ENCODE measurements at regions not wholly inside any gene's neighbourhood (a gene's known extent, or its start where the extent isn't known, plus 50 kb on each side); places are given as distances from the start of the nearest gene placed in this dataset.

DNA sequence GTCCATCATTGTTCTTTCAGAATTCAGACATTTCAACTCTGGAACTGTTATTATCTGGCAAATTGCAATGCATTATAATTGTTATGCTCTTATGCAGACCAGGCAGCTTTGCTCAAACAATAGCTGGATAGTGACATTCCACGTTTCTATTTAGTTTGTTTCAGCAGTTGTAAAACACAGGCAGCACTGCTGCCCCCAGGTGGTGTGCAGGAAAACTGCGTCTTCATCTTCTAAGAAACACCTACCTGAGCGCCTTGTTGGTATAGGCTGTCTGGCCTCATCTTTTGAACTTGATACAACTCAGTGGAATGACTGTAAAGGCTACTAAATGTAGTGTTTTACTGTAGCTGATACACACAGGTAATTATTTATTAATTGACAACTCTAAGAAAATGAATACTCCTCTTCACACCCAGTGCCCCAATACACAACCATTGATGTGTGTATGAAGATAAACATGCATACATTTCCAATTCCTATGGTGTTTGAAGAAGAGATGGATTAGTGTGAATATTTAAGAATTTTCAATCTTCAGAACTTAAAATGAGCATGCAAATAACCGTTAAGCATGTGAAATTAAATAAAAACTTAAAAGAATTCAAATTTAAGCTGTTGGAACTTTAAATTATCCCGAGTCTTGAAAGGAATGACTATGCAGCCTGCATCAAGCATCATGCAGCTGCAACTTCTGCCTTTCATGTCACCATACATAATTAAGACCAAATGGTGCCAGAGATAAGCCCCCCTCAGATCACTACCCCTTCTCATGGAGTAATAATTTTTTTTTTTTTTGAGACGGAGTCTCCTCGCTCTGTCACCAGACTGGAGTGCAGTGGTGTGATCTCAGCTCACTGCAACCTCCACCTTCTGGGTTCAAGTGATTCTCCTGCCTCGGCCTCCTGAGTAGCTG lies 85.6 kb downstream of the CD8B2 start:
- DNase-seq: no peak

DNA sequence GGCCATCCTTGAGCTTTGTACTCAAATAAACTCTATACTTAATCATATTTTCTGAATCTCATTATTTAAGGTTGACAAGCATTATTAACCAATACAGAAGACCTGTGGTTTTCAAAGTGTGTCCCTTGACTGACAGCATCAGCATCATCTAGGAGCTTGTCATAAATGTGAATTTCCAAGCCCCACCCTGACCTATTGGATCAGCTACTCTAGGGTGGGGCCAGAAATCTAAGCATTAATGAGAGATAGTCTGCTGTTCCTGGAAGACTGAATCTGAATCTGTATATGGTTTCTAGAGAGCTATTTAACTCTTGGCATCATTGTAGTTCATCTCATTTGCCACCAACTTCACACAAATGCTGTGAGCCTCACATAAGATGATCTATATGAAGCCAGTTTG lies 86.6 kb downstream of the CD8B2 start:
- DNase-seq: no peak

DNA sequence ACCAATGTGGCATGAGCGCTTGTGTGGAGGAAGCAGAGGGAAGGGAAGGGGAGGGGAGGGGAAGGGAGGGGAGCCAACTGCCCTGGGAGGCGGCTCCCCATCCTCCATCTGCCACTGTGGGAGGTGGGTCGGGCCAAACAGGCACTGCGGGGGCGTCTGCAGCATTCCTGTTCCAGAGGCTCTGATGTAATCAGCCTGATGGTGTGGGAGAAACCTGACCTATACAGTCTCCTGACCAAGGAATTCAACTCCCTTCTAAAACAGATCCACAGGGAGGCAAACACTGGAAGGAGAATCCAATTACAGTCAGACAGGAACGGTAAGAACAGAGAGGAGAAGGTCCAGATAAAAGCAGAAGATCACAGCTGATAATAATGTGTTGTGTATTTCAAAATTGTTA lies 88.8 kb downstream of the CD8B2 start:
- no peak for DNase-seq

DNA sequence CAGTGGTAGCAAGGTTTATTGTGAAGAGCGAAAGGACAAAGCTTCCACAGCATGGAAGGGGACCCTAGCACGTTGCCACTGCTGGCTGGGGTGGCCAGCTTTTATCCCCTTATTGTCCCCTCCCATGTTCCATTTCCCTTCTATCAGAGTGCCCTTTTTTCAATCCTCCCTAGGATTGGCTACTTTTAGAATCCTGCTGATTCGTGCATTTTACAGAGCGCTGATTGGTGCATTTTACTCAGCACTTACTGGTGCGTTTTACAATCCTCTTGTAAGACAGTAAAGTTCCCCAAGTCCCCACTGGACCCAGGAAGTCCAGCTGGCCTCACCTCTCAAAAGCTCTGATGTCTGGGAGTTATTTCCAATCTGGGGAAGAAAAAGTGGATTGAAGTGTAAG lies 90.1 kb downstream of the CD8B2 start:
- DNase-seq: no peak

DNA sequence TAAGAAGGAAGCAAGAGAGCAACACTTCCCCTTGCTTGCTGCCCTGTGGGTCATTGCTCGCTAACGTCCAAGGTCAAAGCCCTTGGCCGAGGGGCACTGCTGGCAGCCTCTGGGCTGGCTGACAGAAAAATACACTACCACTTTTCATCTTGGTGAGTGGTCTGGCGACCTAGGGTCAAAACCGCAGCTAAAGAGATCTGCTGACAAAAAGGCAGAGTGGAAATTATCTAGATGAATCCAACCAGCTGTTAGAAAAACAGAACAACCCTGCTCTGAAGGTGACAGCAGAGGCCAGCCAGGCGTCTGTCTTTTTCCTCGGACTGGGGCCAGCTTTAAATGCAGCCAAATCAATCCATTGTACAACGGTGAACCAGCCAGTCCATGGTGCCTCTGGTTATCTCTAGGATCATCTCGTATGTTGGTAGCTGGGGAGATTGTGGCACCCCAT lies 92.6 kb downstream of the CD8B2 start:
- DNase-seq: no peak

DNA sequence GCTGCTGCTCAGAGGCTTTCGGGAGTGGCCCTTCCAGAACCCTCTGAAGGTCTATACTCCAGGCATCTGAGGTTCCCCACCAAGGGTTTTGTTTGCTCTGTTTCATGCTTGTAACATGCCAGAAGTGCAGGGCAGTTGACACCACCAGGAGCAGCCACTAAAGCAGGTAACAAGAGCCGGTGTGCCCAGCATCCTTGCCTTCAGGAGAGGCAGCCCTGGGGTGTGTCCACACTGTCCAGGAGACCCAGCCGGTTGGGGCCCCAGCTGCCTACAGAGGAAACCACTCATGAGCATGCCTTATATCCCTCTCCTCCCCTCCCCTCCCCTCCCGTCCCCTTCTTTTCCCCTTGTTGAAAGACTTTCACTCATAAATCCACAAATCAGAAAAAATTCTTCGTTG lies 93.1 kb downstream of the CD8B2 start:
- DNase-seq: no peak

DNA sequence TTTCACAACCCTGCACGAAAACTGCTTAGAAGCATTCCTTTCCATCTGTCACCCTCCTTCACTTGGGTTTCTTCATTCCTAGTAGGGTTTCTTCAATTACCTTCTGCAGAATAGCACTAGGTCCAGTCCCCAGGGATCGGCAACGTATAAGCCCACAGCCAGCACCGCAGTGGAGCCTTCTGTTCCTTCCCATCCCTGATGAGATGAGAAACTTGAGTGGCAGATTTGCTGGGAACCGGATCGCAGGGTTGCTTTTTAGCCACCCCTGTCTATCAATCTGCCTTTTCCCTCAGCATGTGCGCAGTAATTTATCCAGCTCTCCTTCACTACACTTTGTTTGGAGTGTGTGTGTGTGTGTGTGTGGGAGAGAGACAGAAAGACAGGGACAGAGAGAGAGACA lies 94.2 kb downstream of the CD8B2 start:
- no peak for DNase-seq

DNA sequence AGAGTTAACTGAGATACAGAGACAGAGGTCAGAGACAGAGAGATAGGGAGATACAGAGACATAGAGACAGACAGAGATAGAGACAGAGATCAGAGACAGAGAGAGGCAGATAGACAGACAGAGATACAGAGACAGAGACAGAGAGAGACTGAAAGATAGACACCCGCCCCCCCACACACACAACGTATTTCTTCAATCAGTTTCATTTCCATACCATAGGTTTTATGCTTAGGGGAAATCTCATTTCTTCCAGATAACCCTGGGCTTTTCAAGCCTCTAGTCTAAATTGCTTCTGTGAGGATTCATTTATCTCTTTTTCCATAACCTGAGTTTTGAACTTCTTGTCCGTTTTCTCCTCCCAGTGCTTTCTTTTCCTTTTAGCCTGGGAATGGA lies 94.6 kb downstream of the CD8B2 start:
- DNase-seq: no peak

DNA sequence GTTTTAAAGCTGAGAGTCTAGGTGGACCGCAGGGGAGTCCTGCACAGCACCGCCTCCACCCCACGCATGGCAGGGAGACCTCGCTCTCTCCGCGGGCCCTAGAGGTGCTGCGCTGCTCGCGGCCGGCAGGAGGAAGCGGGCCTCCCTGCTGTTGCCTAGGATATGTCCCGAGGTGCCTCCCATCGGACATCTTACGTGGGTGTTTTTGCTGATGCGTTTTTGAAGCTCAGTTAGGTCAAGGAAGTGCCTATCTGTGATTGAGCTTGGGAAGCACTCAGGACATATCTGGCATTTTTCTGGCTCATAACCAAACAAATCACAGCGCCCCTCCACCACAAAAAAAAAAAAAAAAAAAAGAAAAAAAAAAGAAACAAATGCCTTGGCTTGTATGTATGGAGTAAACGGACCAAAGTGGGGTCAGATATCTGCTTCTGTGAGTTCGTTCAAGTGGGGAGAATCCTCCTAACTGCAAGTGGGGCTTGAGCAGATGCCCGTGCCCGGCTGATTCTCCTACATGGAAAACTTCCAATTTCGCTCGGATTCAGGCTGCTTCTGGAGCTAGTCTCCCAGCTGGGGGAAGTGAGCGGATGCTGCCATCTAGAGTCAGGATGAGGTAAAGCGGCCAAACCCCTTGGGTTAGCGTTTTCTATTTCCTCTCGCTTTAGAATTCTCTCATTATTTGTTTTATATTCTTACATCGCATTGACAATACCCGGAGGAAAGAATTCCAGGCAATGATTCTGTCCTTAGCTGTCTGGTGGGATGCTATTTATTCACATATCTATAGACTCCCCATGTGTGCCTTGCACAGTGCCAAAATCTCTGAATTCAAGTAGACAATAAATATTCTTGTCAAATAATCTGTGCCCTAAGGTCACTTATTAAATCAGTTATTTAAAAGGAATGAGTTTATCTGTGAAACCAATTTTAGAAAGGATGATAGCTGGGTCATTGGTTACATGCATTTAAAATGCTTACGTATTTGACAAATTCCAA lies 95.3 kb downstream of the CD8B2 start:
- peak; percentile 40 for DNase-seq

DNA sequence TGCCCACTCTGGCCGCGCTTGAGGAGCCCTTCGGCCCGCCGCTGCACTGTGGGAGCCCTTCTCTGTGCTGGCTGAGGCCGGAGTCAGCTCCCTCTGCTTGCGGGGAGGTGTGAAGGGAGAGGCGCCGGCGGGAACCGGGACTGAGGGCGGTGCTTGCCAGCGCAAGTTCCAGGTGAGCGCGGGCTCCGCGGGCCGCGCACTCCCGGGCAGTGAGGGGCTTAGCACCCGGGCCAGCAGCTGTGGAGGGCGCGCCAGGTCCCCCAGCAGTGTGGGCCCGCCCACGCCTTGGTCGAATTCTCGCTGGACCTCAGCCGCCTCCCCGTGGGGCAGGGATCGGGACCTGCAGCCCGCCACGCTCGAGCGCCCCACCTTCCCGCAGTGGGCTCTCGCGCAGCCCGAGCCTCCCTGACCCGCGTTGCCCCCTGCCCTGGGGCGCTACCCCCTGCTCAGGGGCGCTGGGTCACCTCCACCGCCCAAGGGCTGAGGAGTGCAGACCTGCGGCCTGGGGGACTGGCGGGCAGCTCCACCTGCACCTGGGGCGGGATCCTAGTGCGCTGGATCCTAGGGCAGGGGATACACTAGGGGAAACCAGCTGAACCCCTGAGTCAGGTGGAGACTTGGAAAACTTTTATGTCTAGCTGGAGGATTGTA lies 97.3 kb downstream of the CD8B2 start:
- DNase-seq: no peak

DNA sequence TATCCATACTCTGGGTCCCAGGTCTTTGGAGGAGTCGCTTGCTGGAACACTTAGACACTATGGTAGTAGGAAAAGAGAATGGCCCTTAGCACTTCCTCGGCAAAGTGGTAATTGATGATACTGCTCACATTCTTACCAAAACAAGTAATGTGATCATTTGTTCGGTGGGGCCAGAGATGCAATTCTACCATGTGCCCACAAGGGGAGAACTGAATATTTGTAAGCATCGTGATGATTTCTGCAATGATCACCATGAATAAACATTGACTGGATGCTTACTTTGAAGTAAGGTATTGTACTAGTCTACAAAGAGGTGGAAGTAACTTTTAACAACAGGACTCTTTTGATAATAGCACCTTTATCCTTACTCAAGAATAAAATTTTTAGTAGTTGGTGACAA lies 109.7 kb downstream of the CD8B2 start:
- DNase-seq: no peak

DNA sequence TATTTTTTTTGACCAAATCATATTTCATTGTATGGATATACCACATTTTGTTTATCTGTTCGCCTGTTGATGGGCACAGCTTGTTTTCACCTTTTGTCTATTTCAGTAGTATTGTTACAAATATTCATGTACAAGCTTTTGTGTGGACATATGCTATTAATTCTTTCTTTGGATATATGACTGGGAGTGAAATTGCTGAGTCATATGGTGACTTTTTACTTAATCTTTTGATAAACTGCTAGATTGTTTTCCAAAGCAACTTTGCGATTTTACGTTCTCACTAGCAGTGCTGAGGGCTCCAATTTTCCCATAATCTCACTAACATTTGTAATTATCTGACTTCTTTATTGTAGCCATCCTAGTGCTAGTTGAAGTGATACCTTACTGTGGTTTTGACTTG lies 112.4 kb downstream of the CD8B2 start:
- no peak for DNase-seq

DNA sequence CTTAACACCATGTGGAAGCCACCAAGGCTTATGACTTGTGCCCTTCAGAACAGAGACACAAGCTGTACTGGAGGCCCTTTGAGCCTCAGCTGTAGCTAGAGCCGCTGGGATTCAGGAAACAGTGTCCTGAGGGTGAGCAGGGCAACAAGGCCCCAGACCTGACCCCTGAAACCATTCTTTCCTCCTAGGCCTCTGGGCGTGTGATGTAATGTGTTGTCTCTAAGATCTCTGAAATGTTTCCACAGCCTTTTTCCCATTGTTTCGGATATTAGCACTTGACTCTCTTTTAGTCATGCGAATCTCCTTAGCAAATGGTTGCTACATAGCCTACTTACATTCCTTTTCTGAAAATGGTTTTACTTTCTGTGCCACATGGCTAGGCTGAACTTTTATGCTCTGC lies 114.9 kb downstream of the CD8B2 start:
- no peak for DNase-seq

DNA sequence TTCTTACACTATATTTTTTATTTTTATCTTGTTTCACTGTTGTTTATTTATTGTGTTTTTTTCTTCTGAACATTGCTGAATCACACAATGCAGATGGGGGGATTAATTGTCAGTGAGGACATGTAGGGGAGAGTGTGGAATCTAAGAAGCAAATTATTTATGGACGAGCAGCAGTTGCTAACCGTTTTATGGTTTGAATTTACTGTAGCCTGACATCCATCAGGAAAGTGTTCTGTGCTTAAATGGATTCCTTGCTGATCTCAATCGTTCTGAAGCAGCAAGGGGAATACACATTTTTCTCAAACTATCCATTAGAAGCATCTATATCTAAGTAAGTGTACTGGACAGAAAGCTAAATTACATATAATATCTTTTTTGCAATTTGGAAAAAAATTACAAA lies 119.5 kb downstream of the CD8B2 start:
- no peak for DNase-seq

DNA sequence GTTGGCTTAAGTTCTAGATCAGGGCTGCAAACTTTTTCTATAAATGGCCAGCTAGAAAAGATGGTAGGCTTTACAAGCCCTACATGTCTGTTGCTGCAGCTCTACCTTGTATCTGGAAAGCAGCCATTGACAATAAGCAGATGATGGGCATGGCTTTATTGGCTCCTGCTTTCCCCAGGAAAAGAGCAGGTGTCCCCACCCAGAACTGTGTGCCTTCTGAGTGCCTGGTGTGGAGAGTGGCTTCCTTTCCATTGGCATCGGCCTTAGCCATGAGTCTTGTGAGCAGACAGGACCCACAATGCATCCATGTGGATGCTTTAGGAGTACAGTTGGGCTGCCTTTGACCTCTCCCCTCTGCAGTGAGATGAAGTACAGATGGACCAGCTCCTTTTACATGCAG lies 120.2 kb downstream of the CD8B2 start:
- no peak for DNase-seq

DNA sequence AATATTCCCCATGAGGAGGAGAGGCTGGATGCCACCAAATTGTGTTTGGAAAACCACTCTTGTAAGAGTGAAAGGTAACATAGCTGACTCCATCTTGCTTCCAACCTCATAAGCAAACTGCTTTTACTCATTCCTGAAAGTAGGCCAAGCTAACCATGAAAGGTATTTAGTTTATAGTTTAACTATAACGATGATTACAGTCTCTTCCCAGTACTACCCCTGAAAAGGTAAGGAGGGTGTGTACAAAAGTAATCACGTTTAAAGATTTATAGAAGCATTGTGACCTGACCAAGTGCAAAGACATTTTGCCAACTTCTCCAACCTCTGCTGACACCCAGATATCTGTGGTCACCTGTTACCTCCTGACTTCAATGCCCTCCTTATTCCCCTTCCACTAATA lies 122.6 kb downstream of the CD8B2 start:
- DNase-seq: no peak

DNA sequence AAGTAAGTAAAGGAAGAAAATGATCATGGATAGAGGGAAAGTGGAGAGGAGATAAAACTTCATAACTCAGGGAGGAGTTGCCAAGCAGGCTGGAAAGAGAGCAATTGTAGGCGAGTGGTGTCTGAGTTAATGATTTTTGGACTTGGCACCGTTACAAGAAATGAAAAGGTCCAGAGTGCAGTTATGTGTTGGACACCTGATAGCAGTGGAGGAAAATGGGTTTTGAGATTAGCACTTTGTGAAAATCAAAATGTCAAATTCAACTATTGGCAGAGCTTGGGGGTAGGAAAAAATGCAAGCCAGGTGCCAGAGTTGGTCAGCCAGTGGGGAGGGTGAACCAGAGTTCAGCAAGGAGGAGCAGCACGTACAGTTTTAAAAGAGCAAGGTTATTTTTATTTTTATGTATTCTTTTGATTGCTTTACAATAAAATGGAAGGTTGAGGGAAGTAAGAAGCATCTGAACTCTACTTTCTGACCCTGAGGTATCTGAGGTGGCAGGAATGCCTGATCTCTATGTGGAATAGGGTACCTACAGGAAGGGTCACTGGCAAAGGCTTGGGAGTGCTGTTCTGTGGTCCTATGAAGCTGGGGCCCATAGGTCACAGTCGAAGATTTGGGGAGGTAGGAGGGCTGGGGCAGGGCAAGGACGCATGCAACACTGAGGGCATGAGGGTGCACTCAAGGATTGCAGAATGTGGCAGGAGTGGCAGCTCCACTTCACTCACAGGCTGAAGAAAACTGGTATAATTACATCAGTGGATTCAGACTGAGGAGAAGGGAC lies 127.5 kb downstream of the CD8B2 start:
- no peak for DNase-seq

DNA sequence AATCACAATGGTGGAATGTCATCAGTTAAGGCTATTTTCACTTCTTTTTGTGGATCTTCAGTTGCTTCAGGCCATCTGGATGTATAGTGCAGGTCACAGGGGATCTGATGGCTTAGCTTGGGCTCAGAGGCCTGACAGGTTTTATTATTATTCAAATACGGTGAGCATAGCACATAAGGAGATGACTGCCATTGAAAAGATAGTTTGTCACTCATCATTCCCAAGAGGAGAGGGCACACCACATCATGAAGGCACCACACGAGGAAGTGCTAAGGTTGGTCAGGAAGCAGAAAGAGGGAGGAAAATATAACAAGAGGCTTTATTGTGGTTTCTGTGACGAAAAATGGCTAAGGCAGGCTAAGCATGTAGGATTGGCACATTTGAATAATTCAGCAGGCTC lies 131.4 kb downstream of the CD8B2 start:
- no peak for DNase-seq

DNA sequence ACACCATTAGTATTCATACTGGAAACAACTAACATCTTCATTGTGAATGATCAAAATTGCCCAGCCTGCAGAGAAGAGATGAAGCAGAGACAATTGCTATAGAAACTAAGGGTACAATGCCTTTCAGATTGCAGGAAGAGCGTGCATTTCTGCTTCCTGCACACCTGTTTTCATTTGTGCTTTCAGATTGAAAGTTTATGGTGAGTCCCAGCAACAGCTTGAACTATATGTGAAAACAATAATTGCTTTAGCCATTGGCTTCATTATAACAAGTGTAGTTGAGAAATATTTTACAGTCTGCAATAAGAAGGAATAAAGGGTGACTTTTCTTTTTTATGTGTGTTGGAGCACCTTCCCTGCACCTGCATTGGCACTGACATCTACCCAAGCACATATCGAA lies 136.3 kb downstream of the CD8B2 start:
- DNase-seq: no peak

DNA sequence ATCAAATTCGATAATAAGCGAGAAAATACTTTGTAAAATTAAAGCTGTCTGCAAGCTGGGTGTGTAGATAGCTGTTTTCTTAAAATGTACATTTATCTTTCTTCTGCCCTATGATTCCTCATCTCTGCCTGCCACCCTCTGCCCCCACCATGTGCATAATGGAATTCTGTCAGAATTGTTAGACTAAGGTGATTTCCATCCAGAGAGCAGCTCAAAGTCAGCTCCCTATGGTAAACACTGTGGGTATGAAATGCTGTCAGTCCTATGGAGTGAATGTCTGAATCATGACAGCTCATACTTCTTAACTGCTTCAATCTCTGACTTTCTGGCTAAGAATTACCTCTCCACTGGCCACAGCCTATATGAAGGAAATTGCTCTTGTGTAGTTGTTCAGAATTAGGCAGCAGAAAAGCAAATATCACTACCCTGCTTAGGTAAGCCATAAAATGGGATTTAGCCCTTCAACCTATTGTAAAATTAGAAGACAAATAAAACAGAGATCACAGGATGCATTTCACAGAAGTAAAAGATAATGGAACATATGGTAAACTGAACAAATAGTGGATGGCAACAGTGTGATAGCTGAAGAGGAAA lies 137.7 kb downstream of the CD8B2 start:
- DNase-seq: no peak

DNA sequence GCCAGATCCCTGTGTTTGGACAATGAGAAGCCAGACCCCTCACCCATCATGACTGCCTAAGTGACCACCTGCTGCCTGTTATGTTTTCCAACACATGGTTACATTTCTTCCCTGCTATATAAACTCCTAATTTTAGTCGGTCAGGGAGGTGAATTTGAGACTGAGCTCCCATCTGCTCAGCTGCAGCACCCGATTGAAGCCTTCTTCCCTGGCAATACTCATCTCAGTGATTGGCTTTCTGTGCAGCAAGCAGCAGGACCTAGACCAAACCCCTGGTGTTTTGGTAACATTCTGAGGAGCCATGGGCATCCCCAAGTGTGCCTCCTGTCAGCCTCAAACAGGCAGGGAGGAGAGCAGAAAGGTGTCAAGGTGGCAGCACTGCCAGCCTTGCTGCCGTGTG lies 141.2 kb downstream of the CD8B2 start:
- no peak for DNase-seq

DNA sequence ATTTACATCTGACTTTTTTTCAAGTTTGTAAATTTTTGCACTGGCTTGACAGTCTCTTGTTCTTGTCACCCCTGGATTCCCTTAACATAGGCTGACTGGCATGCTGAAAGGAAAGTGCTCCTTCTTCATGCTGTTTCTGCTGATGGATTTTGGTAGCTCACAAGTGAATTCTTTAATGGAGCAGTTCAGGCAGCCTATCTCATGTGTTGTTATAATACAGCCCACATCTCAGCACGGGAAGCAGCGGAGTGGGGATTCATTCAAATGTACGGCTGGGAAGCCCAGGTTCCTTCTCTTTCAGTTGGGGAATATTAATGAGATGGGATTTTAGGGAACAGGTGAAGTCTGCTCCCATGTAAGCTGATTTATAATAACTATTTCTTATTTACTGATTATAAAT lies 142.8 kb downstream of the CD8B2 start:
- DNase-seq: no peak
